ENCODE measurements at regions not wholly inside any gene's neighbourhood (a gene's known extent, or its start where the extent isn't known, plus 50 kb on each side); places are given as distances from the start of the nearest gene placed in this dataset.

- no peak for DNase-seq
These were observed 432.7 kb downstream of the SLITRK5 start for GRCh38 chr13:88103824-88104223.

GRCh38 chr13:88104576-88104975 lies 433.4 kb downstream of the SLITRK5 start:
- no peak for DNase-seq

- no peak for DNase-seq
These were observed 436.4 kb downstream of the SLITRK5 start for GRCh38 chr13:88107570-88107969.

GRCh38 chr13:88112526-88112925 lies 441.4 kb downstream of the SLITRK5 start:
- DNase-seq = no peak

GRCh38 chr13:88115976-88116375 lies 444.8 kb downstream of the SLITRK5 start:
- no peak for DNase-seq

GRCh38 chr13:88118952-88119351 lies 447.8 kb downstream of the SLITRK5 start:
- DNase-seq = no peak

GRCh38 chr13:88124142-88124541 lies 453.0 kb downstream of the SLITRK5 start:
- no peak for DNase-seq

- no peak for DNase-seq
These were observed 453.9 kb downstream of the SLITRK5 start for GRCh38 chr13:88125055-88125454.

GRCh38 chr13:88136098-88136790 lies 465.1 kb downstream of the SLITRK5 start:
- no peak for DNase-seq

- DNase-seq = no peak
These were observed 471.5 kb downstream of the SLITRK5 start for GRCh38 chr13:88142653-88143052.

- DNase-seq = no peak
These were observed 473.4 kb downstream of the SLITRK5 start for GRCh38 chr13:88144580-88144979.

GRCh38 chr13:88153353-88153752 lies 482.2 kb downstream of the SLITRK5 start:
- no peak for DNase-seq

GRCh38 chr13:88154001-88154400 lies 482.8 kb downstream of the SLITRK5 start:
- no peak for DNase-seq

- no peak for DNase-seq
These were observed 491.0 kb downstream of the SLITRK5 start for GRCh38 chr13:88162076-88162702.

GRCh38 chr13:88176231-88176630 lies 505.1 kb downstream of the SLITRK5 start:
- no peak for DNase-seq

- no peak for DNase-seq
These were observed 512.3 kb downstream of the SLITRK5 start for GRCh38 chr13:88183440-88183839.

- DNase-seq = no peak
These were observed 517.8 kb downstream of the SLITRK5 start for GRCh38 chr13:88188986-88189385.

GRCh38 chr13:88189728-88190127 lies 518.6 kb downstream of the SLITRK5 start:
- DNase-seq = no peak

- no peak for DNase-seq
These were observed 524.9 kb downstream of the SLITRK5 start for GRCh38 chr13:88196106-88196505.

GRCh38 chr13:88217372-88217771 lies 546.2 kb downstream of the SLITRK5 start:
- DNase-seq = no peak

- no peak for DNase-seq
These were observed 546.7 kb downstream of the SLITRK5 start for GRCh38 chr13:88217883-88218282.

GRCh38 chr13:88223958-88224357 lies 552.8 kb downstream of the SLITRK5 start:
- DNase-seq = no peak

GRCh38 chr13:88235441-88235840 lies 564.3 kb downstream of the SLITRK5 start:
- no peak for DNase-seq

GRCh38 chr13:88246239-88246638 lies 575.1 kb downstream of the SLITRK5 start:
- DNase-seq = peak; percentile 45

- peak; percentile 9 for DNase-seq
These were observed 577.2 kb downstream of the SLITRK5 start for GRCh38 chr13:88248393-88248792.

Measured in NCI-H345 (cell line).